ENCODE measurements at regions not wholly inside any gene's neighbourhood (a gene's known extent, or its start where the extent isn't known, plus 50 kb on each side); places are given as distances from the start of the nearest gene placed in this dataset.

DNA sequence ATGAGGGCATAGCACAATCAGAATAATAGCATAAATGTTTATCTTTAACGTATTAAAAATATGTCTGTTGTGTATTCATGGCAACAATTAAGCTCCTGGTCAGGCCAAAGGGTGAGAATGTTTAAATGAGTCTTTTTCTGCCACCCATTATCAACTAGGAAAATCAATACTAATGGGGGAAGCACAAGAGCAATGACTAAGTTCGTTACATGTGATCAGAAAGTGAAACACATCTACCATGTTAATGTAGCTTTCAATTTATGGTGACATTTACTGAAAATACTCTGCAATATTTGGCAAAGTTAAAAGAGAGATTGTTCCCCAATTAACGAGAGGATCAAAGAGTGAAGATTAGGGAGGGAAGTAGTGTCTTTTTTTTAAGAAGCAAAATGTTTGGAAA lies 143.7 kb downstream of the NAA11 start:
- H3K4me1 Mint-ChIP-seq (ENCODE audit: low read depth), result no peaks in the 10 kb centered on the region
- peaks cover 8% of the 10 kb centered on the region for H3K9me3 Mint-ChIP-seq (ENCODE audit: low read depth)
- no peaks in the 10 kb centered on the region for H3K36me3 Mint-ChIP-seq (ENCODE audit: low read depth)
- no peak overlapping the region for H3K27ac Mint-ChIP-seq (ENCODE audit: unreplicated experiment)
- H3K4me3 Mint-ChIP-seq (ENCODE audit: unreplicated experiment), result no peak overlapping the region
- H3K27me3 Mint-ChIP-seq (ENCODE audit: low read depth), result peaks cover 9% of the 10 kb centered on the region
- DNase-seq (ENCODE audit: low spot score), result no peak
- TF ChIP-seq, protein P1, sequence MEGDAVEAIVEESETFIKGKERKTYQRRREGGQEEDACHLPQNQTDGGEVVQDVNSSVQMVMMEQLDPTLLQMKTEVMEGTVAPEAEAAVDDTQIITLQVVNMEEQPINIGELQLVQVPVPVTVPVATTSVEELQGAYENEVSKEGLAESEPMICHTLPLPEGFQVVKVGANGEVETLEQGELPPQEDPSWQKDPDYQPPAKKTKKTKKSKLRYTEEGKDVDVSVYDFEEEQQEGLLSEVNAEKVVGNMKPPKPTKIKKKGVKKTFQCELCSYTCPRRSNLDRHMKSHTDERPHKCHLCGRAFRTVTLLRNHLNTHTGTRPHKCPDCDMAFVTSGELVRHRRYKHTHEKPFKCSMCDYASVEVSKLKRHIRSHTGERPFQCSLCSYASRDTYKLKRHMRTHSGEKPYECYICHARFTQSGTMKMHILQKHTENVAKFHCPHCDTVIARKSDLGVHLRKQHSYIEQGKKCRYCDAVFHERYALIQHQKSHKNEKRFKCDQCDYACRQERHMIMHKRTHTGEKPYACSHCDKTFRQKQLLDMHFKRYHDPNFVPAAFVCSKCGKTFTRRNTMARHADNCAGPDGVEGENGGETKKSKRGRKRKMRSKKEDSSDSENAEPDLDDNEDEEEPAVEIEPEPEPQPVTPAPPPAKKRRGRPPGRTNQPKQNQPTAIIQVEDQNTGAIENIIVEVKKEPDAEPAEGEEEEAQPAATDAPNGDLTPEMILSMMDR (IDR thresholded peaks at IDR 0.05), result no peak

DNA sequence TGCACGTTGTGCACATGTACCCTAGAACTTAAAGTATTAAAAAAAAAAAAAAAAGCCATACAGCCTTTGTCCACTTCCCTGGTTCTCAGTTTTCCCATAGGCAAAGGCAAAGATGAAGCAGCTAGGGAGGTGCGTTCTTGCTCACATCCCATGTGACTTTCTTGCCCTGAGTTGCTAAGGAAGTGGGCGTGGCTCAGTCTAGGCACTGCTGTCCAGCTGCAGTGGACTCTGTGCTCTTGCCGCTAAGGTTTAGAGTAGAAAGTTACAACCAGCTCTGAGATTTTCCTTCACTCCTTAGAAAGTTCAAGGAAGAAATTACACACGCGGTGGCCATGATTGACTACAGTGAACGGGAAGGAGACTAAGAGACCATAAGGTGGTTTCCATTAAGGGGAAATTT lies 144.7 kb downstream of the NAA11 start:
- Mint-ChIP-seq H3K36me3 (ENCODE audit: low read depth) (no peaks in the 10 kb centered on the region), H3K4me1 (ENCODE audit: low read depth) (no peaks in the 10 kb centered on the region), H3K27me3 (ENCODE audit: low read depth) (peaks cover 9% of the 10 kb centered on the region), H3K9me3 (ENCODE audit: low read depth) (peaks cover 8% of the 10 kb centered on the region), H3K4me3 (ENCODE audit: unreplicated experiment) (no peak overlapping the region), H3K27ac (ENCODE audit: unreplicated experiment) (no peak overlapping the region)
- no peak for DNase-seq (ENCODE audit: low spot score)
- TF ChIP-seq, protein P1 (IDR thresholded peaks at IDR 0.05), result no peak

DNA sequence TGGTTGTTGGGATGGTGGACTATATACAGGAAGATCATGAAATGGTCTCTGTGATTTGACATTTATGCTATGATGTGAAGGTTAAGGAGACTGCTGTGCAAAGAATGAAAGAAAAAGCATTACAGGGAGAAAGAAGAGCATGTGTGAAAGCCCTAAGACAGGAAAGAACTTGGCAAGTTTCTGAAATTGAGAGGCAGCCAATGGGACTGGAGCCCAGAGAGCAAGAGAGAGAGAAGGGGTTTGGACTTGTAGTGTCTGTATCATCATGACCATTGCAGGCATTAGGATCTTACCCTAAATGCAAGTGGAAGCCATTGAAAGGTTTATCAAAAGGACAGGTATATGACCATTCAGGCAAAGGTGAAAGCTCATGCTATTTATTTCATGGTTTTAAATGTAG lies 147.1 kb downstream of the NAA11 start:
- TF ChIP-seq, protein P1 (IDR thresholded peaks at IDR 0.05), result no peak
- H3K36me3 Mint-ChIP-seq (ENCODE audit: low read depth), result no peaks in the 10 kb centered on the region
- no peak overlapping the region for H3K4me3 Mint-ChIP-seq (ENCODE audit: unreplicated experiment)
- no peak for DNase-seq (ENCODE audit: low spot score)
- no peak overlapping the region for H3K27ac Mint-ChIP-seq (ENCODE audit: unreplicated experiment)
- peaks cover 6% of the 10 kb centered on the region for H3K27me3 Mint-ChIP-seq (ENCODE audit: low read depth)
- H3K4me1 Mint-ChIP-seq (ENCODE audit: low read depth), result no peaks in the 10 kb centered on the region
- H3K9me3 Mint-ChIP-seq (ENCODE audit: low read depth), result peaks cover 8% of the 10 kb centered on the region

DNA sequence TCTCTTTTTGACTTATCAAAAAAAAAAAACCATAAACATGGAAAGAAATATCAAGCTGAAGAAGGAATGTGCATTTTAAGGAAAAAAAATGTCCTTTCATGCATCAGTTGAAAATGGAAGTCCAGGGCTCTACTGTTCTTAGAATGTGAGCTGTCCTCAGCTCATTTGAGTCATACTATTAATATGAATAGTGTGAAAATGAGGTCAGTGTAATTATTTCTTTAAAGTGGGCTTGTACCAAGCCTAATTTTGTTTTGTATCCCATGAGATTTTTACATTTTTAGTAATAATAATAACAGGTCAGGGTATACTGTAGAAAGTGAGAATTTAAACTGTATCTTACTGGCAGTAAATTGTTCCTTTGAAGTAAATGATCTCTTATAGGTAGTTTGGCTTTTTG lies 148.5 kb downstream of the NAA11 start:
- Mint-ChIP-seq H3K4me1 (ENCODE audit: low read depth) (no peaks in the 10 kb centered on the region), H3K27ac (ENCODE audit: unreplicated experiment) (no peak overlapping the region), H3K27me3 (ENCODE audit: low read depth) (peaks cover 10% of the 10 kb centered on the region), H3K9me3 (ENCODE audit: low read depth) (peaks cover 8% of the 10 kb centered on the region), H3K4me3 (ENCODE audit: unreplicated experiment) (no peak overlapping the region), H3K36me3 (ENCODE audit: low read depth) (no peaks in the 10 kb centered on the region)
- TF ChIP-seq, protein P1 (IDR thresholded peaks at IDR 0.05), result no peak
- DNase-seq (ENCODE audit: low spot score), result no peak

DNA sequence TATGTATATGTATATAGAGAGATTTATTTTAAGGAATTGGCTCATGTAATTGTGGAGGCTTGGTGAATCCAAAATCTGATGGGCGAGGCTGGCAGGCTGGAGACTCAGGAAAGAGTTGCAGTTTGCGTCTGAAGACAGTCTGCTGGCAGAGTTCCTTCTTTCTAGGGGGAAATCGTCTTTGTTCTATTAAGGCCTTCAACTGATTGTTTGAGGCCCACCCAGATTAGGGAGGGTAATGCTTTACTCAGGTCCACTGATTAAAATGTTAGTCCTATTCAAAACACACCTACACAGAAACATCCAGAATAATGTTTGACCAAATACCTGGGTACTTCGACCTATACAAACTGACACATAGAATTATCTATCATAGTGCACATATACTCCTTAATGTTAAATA lies 149.5 kb downstream of the NAA11 start:
- H3K9me3 Mint-ChIP-seq (ENCODE audit: low read depth), result peaks cover 5% of the 10 kb centered on the region
- H3K4me1 Mint-ChIP-seq (ENCODE audit: low read depth), result no peaks in the 10 kb centered on the region
- no peak overlapping the region for H3K4me3 Mint-ChIP-seq (ENCODE audit: unreplicated experiment)
- DNase-seq (ENCODE audit: low spot score), result no peak
- H3K27ac Mint-ChIP-seq (ENCODE audit: unreplicated experiment), result no peak overlapping the region
- H3K36me3 Mint-ChIP-seq (ENCODE audit: low read depth), result no peaks in the 10 kb centered on the region
- TF ChIP-seq, protein P1 (IDR thresholded peaks at IDR 0.05), result no peak
- H3K27me3 Mint-ChIP-seq (ENCODE audit: low read depth), result peaks cover 10% of the 10 kb centered on the region
